RPMI7951 (cell line): ENCODE measurements at regions not wholly inside any gene's neighbourhood (a gene's known extent, or its start where the extent isn't known, plus 50 kb on each side); places are given as distances from the start of the nearest gene placed in this dataset.
"Not testable (repeated sequence)": the region's sequence is repeated elsewhere in the genome, so short reads cannot be mapped to it uniquely, and the experiment has no call there.

Experiments
- DNase-seq: peaks from one replicate; pipeline ENCODE4 v3.0.0-alpha.2; 2012; ENCODE audit warnings: low read depth

- DNase-seq, result no peak
Observed at GRCh38 chr1:4064150-4064889, 164.2 kb upstream of the C1orf174 start.

- no peak for DNase-seq
Observed at GRCh38 chr1:4066860-4067599, 167.0 kb upstream of the C1orf174 start.

- DNase-seq, result no peak
Observed at GRCh38 chr1:4068076-4068475, 168.0 kb upstream of the C1orf174 start.

GRCh38 chr1:4071653-4072052, 171.6 kb upstream of the C1orf174 start:
- no peak for DNase-seq

- DNase-seq, result no peak
Observed at GRCh38 chr1:4072481-4073153, 172.5 kb upstream of the C1orf174 start.

- DNase-seq, result no peak
Observed at GRCh38 chr1:4075436-4076225, 175.6 kb upstream of the C1orf174 start.

GRCh38 chr1:4076346-4076745, 176.3 kb upstream of the C1orf174 start:
- DNase-seq, result no peak

GRCh38 chr1:4078091-4078962, 178.3 kb upstream of the C1orf174 start:
- not testable (repeated sequence) for DNase-seq

GRCh38 chr1:4079815-4080214, 179.7 kb upstream of the C1orf174 start:
- DNase-seq, result no peak

GRCh38 chr1:4081806-4082711, 182.0 kb upstream of the C1orf174 start:
- DNase-seq, result no peak

GRCh38 chr1:4083231-4084047, 183.4 kb upstream of the C1orf174 start:
- DNase-seq, result no peak

GRCh38 chr1:4084048-4084431, 184.0 kb upstream of the C1orf174 start:
- DNase-seq, result no peak

GRCh38 chr1:4084446-4084845, 184.4 kb upstream of the C1orf174 start:
- DNase-seq, result no peak

GRCh38 chr1:4084896-4085295, 184.8 kb upstream of the C1orf174 start:
- no peak for DNase-seq

GRCh38 chr1:4085546-4085945, 185.5 kb upstream of the C1orf174 start:
- DNase-seq, result no peak

GRCh38 chr1:4086085-4086850, 186.2 kb upstream of the C1orf174 start:
- DNase-seq, result no peak

- no peak for DNase-seq
Observed at GRCh38 chr1:4086921-4087320, 186.8 kb upstream of the C1orf174 start.
